GM23338 (cell line): ENCODE measurements at regions not wholly inside any gene's neighbourhood (a gene's known extent, or its start where the extent isn't known, plus 50 kb on each side); places are given as distances from the start of the nearest gene placed in this dataset.
"Not testable (repeated sequence)": the region's sequence is repeated elsewhere in the genome, so short reads cannot be mapped to it uniquely, and the experiment has no call there.

Experiments used
- ATAC-seq: fragments of 200-7000 bp; cut with Tn5 transposase; 3 replicates; pipeline ENCODE4 v1.9.1; 2020
- DNase-seq: peaks from one replicate; pipeline ENCODE4 v3.0.0-alpha.2; 2015; ENCODE audit warnings: low spot score
- H2AFZ ChIP-seq: fragments of 200-600 bp; sonication (generic); 2 replicates; pipeline ENCODE4 v1.8.0; 2016; ENCODE audit warnings: antibody characterized with exemption, mild to moderate bottlenecking, moderate library complexity
- H3F3A ChIP-seq: fragments of 200-600 bp; sonication (generic); replicated peaks from 2 replicates; pipeline ENCODE4 v1.8.0; 2017; ENCODE audit warnings: antibody characterized with exemption, mixed run types, low read depth
- H3K27ac ChIP-seq: fragments of 200-600 bp; sonication (generic); 2 replicates; pipeline ENCODE4 v1.6.1; 2016; ENCODE audit warnings: low read depth
- H3K27me3 ChIP-seq: fragments of 200-600 bp; sonication (generic); 2 replicates; pipeline ENCODE4 v1.8.0; 2016; ENCODE audit warnings: mild to moderate bottlenecking, mixed run types, moderate library complexity; ENCODE audit not compliant: insufficient read depth
- H3K36me3 ChIP-seq: fragments of 200-600 bp; sonication (generic); 2 replicates; pipeline ENCODE4 v1.8.0; 2016; ENCODE audit warnings: mild to moderate bottlenecking; ENCODE audit not compliant: insufficient read depth
- H3K4me1 ChIP-seq: fragments of 200-600 bp; sonication (generic); 2 replicates; pipeline ENCODE4 v1.8.0; 2016; ENCODE audit warnings: mild to moderate bottlenecking, moderate library complexity; ENCODE audit not compliant: insufficient read depth
- H3K4me2 ChIP-seq: fragments of 200-600 bp; sonication (generic); 2 replicates; pipeline ENCODE4 v1.7.1; 2017; ENCODE audit warnings: mixed run types
- H3K4me3 ChIP-seq: fragments of 200-600 bp; sonication (generic); 2 replicates; pipeline ENCODE4 v1.6.1; 2016; ENCODE audit warnings: mixed run types
- H3K79me2 ChIP-seq: fragments of 200-600 bp; sonication (generic); replicated peaks from 2 replicates; pipeline ENCODE4 v1.8.0; 2017; ENCODE audit warnings: mild to moderate bottlenecking; ENCODE audit not compliant: insufficient read depth
- H3K9me2 ChIP-seq: fragments of 200-600 bp; sonication (generic); 2 replicates; pipeline ENCODE4 v1.8.0; 2017; ENCODE audit not compliant: insufficient read depth
- H4K20me1 ChIP-seq: fragments of 200-600 bp; sonication (generic); replicated peaks from 2 replicates; pipeline ENCODE4 v1.8.0; 2017; ENCODE audit warnings: mild to moderate bottlenecking; ENCODE audit not compliant: insufficient read depth
- H3K27ac Mint-ChIP-seq: 2 replicates; pipeline ENCODE4 v1.8.0; 2020; ENCODE audit warnings: inconsistent platforms, mild to moderate bottlenecking, moderate library complexity, mixed read lengths
- H3K27me3 Mint-ChIP-seq: 3 replicates; pipeline ENCODE4 v1.8.0; 2022; ENCODE audit warnings: low read depth, mild to moderate bottlenecking, moderate library complexity, mixed read lengths, inconsistent platforms; ENCODE audit not compliant: insufficient read depth, poor library complexity
- H3K36me3 Mint-ChIP-seq: 3 replicates; pipeline ENCODE4 v1.8.0; 2021; ENCODE audit warnings: low read depth, mild to moderate bottlenecking, inconsistent platforms, moderate library complexity, mixed read lengths
- H3K4me1 Mint-ChIP-seq: 3 replicates; pipeline ENCODE4 v1.8.0; 2020; ENCODE audit warnings: mild to moderate bottlenecking, inconsistent platforms, mixed read lengths
- H3K4me3 Mint-ChIP-seq: 3 replicates; pipeline ENCODE4 v1.8.0; 2021; ENCODE audit warnings: moderate library complexity, mild to moderate bottlenecking, inconsistent platforms, mixed read lengths
- H3K9me3 Mint-ChIP-seq: 3 replicates; pipeline ENCODE4 v1.8.0; 2020; ENCODE audit warnings: moderate library complexity, mild to moderate bottlenecking, inconsistent platforms, mixed read lengths
- EZH2phosphoT487 ChIP-seq: fragments of 200-600 bp; sonication (generic); IDR thresholded peaks from one replicate; pipeline ENCODE4 v1.8.1; 2018; ENCODE audit warnings: antibody characterized with exemption; ENCODE audit not compliant: unreplicated experiment
- NANOG ChIP-seq: IDR thresholded peaks from 2 replicates; pipeline ENCODE4 v1.6.1; 2016; ENCODE audit warnings: antibody characterized with exemption, borderline replicate concordance
- REST ChIP-seq: IDR thresholded peaks from one replicate; pipeline ENCODE4 v1.6.1; 2018; ENCODE audit warnings: antibody characterized with exemption; ENCODE audit not compliant: unreplicated experiment
- STAT1 ChIP-seq: IDR thresholded peaks from one replicate; pipeline ENCODE4 v1.6.1; 2016; ENCODE audit warnings: antibody characterized with exemption; ENCODE audit not compliant: unreplicated experiment
- ZNF114 ChIP-seq: fragments of 250-450 bp; sonication (Bioruptor Pico); IDR thresholded peaks from 2 replicates; pipeline ENCODE4 v1.5.0; 2020; ENCODE audit warnings: mild to moderate bottlenecking, moderate library complexity

GRCh38 chr16:64343061-64343819, 778.6 kb downstream of the CDH11 start:
- Mint-ChIP-seq H3K27me3 (peaks cover 3% of the 10 kb centered on the region), H3K9me3 (peaks cover 23% of the 10 kb centered on the region), H3K27ac (no peak overlapping the region), H3K36me3 (peaks cover 17% of the 10 kb centered on the region; the same call in 2 of the 3 replicates), H3K4me1 (no peaks in the 10 kb centered on the region), H3K4me3 (no peak overlapping the region)
- no peak overlapping the region for H3K4me2 ChIP-seq
- peaks cover 3% of the 10 kb centered on the region; the same call in 1 of the 2 replicates for H3K36me3 ChIP-seq
- no peak overlapping the region for H2AFZ ChIP-seq
- no peak overlapping the region for H3K4me3 ChIP-seq
- no peaks in the 10 kb centered on the region for H3K79me2 ChIP-seq
- no peaks in the 10 kb centered on the region for H3F3A ChIP-seq
- H3K27me3 ChIP-seq = no peaks in the 10 kb centered on the region
- no peak overlapping the region for H3K27ac ChIP-seq
- no peak for DNase-seq
- TF ChIP-seq ZNF114 (CRISPR knock-in tag) (no peak), EZH2phosphoT487 (no peak), NANOG (no peak), REST (no peak), STAT1 (no peak)
- ATAC-seq = peak; percentile 68
- no peaks in the 10 kb centered on the region for H3K4me1 ChIP-seq
- no peaks in the 10 kb centered on the region for H4K20me1 ChIP-seq
- no peaks in the 10 kb centered on the region for H3K9me2 ChIP-seq

- ATAC-seq, H3K4me1 ChIP-seq, H2AFZ ChIP-seq, H3K27me3 Mint-ChIP-seq, H3K79me2 ChIP-seq, H3F3A ChIP-seq, H3K27ac ChIP-seq, H3K4me2 ChIP-seq, H3K9me2 ChIP-seq, H4K20me1 ChIP-seq, H3K4me3 ChIP-seq, H3K27ac Mint-ChIP-seq, H3K4me3 Mint-ChIP-seq, H3K27me3 ChIP-seq, DNase-seq, H3K4me1 Mint-ChIP-seq, H3K36me3 ChIP-seq: not testable (repeated sequence)
- Mint-ChIP-seq H3K36me3 (peaks cover 17% of the 10 kb centered on the region; the same call in 2 of the 3 replicates), H3K9me3 (peaks cover 23% of the 10 kb centered on the region)
Observed at GRCh38 chr16:64341336-64341735, 780.5 kb downstream of the CDH11 start.
